Nephron (organoid): ENCODE measurements at regions not wholly inside any gene's neighbourhood (a gene's known extent, or its start where the extent isn't known, plus 50 kb on each side); places are given as distances from the start of the nearest gene placed in this dataset.

Experiments
- H3K27ac Mint-ChIP-seq, 3 experiments: 2 replicates each; pipeline ENCODE4 v1.8.0; 2020; ENCODE audit warnings: mixed read lengths in 3 of 3, mild to moderate bottlenecking in 2 of 3, moderate library complexity in 1 of 3
- H3K27me3 Mint-ChIP-seq: 2 replicates; pipeline ENCODE4 v1.8.0; 2021; ENCODE audit warnings: low read depth, mild to moderate bottlenecking, moderate library complexity, mixed read lengths
- H3K36me3 Mint-ChIP-seq: 2 replicates; pipeline ENCODE4 v1.8.0; 2020; ENCODE audit warnings: low read depth, mixed read lengths
- H3K4me1 Mint-ChIP-seq: 2 replicates; pipeline ENCODE4 v1.8.0; 2020; ENCODE audit warnings: mixed read lengths
- H3K4me3 Mint-ChIP-seq, 3 experiments: 2 replicates each; pipeline ENCODE4 v1.8.0; 2020; ENCODE audit warnings: mild to moderate bottlenecking in 3 of 3, mixed read lengths in 3 of 3, moderate library complexity in 2 of 3
- H3K9me3 Mint-ChIP-seq: 2 replicates; pipeline ENCODE4 v1.8.0; 2020; ENCODE audit warnings: mixed read lengths
- TF ChIP-seq, protein P1 (sequence below), 3 experiments: fragments of 200-600 bp; sonication (generic); IDR thresholded peaks; one replicate each; pipeline ENCODE4 v1.5.0; 2021; ENCODE audit warnings: antibody characterized with exemption in 3 of 3; ENCODE audit not compliant: unreplicated experiment in 3 of 3

DNA sequence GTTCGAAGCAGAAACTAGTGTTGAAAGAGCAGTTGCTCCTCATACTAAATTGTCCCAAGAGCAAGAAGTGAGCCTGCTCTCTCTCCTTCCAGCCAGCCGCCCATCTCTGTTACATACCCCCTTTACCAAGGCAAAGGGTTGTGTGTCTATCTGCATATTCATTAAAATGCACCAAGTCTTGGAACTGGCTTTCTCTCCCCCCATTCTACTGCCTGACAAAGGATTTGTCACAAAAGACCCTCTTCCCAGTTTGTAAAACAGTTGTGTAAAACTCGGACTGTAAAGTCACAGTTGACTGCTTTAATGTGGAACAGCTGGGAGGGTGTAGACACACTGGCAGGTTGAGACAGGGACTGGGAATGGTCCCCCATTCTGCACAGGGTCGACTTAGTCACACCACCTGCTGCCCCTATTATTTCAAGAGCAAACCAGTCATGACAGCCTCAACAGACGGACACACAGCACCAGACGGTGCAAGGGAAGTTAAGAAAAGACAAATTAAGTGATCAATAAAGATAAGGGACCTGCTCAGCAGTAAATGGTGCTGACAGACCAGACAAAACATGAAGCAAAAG, 60.0 kb upstream of the HTATIP2 start:
- H3K36me3 Mint-ChIP-seq: no peaks in the 10 kb centered on the region
- H3K4me1 Mint-ChIP-seq: peaks cover 6% of the 10 kb centered on the region
- H3K4me3 Mint-ChIP-seq: no peak overlapping the region
- H3K9me3 Mint-ChIP-seq: no peaks in the 10 kb centered on the region
- peaks cover 8% of the 10 kb centered on the region for H3K27me3 Mint-ChIP-seq
- H3K27ac Mint-ChIP-seq: no peak overlapping the region
- TF ChIP-seq, protein P1, sequence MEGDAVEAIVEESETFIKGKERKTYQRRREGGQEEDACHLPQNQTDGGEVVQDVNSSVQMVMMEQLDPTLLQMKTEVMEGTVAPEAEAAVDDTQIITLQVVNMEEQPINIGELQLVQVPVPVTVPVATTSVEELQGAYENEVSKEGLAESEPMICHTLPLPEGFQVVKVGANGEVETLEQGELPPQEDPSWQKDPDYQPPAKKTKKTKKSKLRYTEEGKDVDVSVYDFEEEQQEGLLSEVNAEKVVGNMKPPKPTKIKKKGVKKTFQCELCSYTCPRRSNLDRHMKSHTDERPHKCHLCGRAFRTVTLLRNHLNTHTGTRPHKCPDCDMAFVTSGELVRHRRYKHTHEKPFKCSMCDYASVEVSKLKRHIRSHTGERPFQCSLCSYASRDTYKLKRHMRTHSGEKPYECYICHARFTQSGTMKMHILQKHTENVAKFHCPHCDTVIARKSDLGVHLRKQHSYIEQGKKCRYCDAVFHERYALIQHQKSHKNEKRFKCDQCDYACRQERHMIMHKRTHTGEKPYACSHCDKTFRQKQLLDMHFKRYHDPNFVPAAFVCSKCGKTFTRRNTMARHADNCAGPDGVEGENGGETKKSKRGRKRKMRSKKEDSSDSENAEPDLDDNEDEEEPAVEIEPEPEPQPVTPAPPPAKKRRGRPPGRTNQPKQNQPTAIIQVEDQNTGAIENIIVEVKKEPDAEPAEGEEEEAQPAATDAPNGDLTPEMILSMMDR (IDR thresholded peaks at IDR 0.05; ENCODE audit: unreplicated experiment in 3 of 3): no peak

DNA sequence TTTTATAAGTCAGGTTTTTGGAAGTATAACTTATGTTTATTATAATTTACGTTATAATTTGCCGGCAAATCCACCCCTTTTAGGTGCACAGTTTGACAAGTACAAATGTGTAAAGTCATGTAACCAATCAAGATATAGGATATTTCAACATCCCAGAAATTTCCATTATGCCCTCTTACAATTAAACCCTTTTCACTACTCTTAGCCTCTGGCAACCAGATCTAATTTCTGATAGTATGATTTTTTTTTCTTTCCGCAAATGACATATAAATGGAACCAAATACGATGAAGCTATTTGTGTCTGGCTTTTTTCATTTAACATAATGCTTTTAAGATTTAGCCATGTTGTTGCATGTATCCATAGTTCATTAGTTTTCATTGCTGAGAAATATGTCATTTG, 69.5 kb upstream of the HTATIP2 start:
- Mint-ChIP-seq H3K9me3 (peaks cover 2% of the 10 kb centered on the region), H3K4me1 (no peaks in the 10 kb centered on the region), H3K27me3 (no peaks in the 10 kb centered on the region), H3K36me3 (no peaks in the 10 kb centered on the region), H3K27ac (no peak overlapping the region), H3K4me3 (no peak overlapping the region)
- TF ChIP-seq, protein P1 (IDR thresholded peaks at IDR 0.05; ENCODE audit: unreplicated experiment in 3 of 3): no peak

DNA sequence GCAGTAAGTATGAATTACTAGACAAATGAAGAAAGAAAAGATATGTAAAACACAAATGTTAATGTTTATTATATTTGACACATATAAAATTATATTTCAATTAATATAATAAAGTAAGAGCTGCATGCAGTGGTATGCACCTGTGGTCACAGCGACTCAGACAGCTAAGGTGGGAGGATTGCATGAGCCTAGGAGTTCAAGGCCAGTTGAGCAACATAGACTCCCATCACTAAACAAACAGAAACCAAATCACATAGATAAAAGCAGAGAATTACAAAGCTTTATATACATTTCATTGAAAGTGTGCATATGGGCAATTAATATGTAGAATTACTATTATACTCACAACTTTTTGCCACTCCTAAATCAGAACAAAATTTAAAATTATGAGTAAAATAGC, 70.0 kb upstream of the HTATIP2 start:
- Mint-ChIP-seq H3K27ac (no peak overlapping the region), H3K27me3 (no peaks in the 10 kb centered on the region), H3K36me3 (no peaks in the 10 kb centered on the region), H3K9me3 (peaks cover 2% of the 10 kb centered on the region), H3K4me1 (no peaks in the 10 kb centered on the region), H3K4me3 (no peak overlapping the region)
- TF ChIP-seq, protein P1 (IDR thresholded peaks at IDR 0.05; ENCODE audit: unreplicated experiment in 3 of 3): no peak

DNA sequence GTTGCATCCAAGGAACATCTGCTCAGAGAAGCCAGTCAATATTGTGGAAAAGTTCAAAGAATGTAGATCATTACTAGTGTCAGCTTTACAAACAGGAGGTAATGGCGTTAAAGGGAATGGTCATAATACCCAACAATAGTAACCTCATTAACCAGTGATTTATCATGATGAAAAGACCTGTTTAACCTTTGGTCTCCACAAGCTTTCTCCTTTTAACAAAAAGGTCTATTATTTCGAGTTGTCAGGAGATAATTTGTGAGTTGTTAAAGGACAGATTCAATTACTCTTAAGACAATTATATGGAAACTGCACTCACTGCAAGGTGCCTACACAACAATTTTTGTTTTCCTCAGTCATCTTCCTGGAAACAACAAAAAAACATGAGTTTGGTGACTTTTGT, 73.8 kb upstream of the HTATIP2 start:
- H3K36me3 Mint-ChIP-seq: no peaks in the 10 kb centered on the region
- H3K4me1 Mint-ChIP-seq: no peaks in the 10 kb centered on the region
- no peak overlapping the region for H3K27ac Mint-ChIP-seq
- TF ChIP-seq, protein P1 (IDR thresholded peaks at IDR 0.05; ENCODE audit: unreplicated experiment in 3 of 3): no peak
- no peaks in the 10 kb centered on the region for H3K27me3 Mint-ChIP-seq
- H3K4me3 Mint-ChIP-seq: no peak overlapping the region
- peaks cover 7% of the 10 kb centered on the region for H3K9me3 Mint-ChIP-seq

DNA sequence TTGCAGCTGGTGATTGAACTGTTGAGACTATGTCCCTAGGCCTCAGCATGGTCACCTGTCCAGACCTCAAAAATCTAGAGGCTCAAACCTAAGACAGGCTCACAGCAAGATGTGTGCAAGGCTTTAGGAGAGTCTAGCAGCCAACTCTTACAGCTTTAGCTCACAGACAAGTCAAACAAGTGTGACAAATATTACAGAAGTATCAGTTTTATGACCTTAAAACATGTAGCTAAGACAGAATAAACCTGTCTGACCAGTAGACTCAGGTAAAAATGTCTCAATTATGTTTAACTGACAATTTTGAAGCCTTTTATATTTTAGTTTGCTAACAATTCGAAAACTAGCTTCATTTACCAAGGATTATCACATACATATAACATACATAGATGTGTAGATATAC, 80.0 kb upstream of the HTATIP2 start:
- TF ChIP-seq, protein P1 (IDR thresholded peaks at IDR 0.05; ENCODE audit: unreplicated experiment in 3 of 3): no peak
- H3K36me3 Mint-ChIP-seq: no peaks in the 10 kb centered on the region
- H3K27me3 Mint-ChIP-seq: peaks cover 12% of the 10 kb centered on the region
- H3K4me3 Mint-ChIP-seq: no peak overlapping the region
- no peak overlapping the region for H3K27ac Mint-ChIP-seq
- H3K4me1 Mint-ChIP-seq: peaks cover 14% of the 10 kb centered on the region
- peaks cover 5% of the 10 kb centered on the region for H3K9me3 Mint-ChIP-seq

DNA sequence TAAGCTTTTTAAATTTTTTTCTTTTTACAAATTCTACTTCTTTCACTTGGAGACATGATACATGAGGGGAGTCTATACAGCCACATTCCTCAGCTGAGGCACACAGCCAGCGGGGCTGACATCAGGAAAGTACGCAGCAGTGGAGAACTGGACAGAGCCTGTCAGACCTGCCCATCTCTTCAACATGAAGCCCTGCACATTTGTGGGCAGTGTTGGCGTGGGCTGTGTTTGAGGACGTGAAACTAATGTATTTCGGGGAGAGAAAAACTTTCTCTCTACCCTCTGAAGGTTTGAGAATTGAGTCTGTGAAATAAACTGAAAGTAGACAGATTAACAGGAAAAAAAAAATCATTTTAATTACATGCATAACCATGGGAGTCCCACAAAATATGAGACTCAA, 84.8 kb upstream of the HTATIP2 start:
- H3K27me3 Mint-ChIP-seq: peaks cover 24% of the 10 kb centered on the region
- H3K36me3 Mint-ChIP-seq: no peaks in the 10 kb centered on the region
- H3K4me3 Mint-ChIP-seq: peak overlapping the region in 1 of 3 experiments; percentile 56
- TF ChIP-seq, protein P1 (IDR thresholded peaks at IDR 0.05; ENCODE audit: unreplicated experiment in 3 of 3): no peak
- H3K4me1 Mint-ChIP-seq: peaks cover 34% of the 10 kb centered on the region
- no peaks in the 10 kb centered on the region for H3K9me3 Mint-ChIP-seq
- H3K27ac Mint-ChIP-seq: peak overlapping the region; percentile 41 to 65 (median 50)
